ENCODE measurements at regions not wholly inside any gene's neighbourhood (a gene's known extent, or its start where the extent isn't known, plus 50 kb on each side); places are given as distances from the start of the nearest gene placed in this dataset.
"Not testable (repeated sequence)": the region's sequence is repeated elsewhere in the genome, so short reads cannot be mapped to it uniquely, and the experiment has no call there.

DNA sequence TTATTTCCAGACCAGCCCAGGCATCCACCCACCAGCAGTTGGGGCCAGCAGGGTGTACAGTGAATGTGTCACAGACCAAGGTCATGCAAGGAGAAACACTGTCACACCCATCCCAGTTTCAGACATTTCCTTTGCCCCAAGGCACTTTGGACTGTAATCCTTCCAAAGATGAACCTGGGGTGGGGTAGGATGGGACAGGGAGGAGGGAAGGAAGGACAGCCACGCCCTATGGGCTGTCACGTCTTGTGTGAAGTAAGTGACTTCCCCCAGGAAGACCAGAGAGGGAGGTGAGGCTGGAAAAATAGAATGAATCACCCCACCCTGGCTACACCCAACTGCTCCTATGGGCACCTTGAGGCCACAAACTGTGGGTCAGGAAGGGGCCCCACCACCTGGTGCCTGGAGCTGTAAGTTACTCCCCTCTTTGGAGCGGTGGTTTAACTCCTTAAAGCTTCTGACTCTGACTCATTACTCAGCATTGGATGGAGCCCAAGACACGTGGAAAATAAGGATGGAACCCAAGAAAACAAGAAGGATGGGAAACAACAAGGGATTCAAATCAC is 349.9 kb upstream of the KLF3 start:
- DNase-seq = no peak

DNA sequence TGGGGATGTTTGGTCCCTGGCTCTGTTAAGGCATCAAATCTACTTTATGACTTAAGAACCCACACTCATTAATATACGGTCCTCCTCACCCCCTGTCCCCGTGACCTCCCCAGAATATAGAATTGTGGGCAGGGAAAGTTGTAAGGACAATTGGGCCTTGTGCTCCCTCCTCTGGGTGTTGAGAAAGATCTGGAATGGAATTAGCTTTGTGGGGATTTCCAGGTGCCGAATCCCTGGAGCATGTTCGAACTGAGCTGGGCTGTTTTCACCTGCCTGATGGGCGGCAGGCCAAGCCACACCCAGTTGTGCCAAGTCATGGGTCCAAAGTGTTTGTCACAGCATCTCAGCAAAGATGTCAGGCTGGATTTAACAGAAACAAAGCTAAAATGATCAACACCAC is 349.3 kb upstream of the KLF3 start:
- peak; percentile 81 for DNase-seq

DNA sequence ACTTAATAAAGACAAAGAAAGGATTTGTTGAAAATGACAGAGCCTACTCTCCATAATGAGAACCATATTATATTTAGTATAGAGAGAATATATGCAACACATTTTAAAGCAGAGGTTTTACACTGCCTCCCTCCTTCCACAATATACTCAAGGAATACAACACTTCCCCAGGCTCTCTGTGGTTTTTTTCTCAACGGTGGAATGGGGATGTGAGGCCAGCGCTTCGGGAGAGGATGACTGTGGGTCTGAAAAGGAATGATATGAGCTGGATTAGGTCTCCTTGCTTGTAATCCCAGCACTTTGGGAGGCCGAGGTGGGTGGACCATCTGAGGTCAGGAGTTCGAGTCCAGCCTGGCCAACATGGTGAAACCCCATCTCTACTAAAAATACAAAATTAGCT is 348.7 kb upstream of the KLF3 start:
- DNase-seq = no peak

DNA sequence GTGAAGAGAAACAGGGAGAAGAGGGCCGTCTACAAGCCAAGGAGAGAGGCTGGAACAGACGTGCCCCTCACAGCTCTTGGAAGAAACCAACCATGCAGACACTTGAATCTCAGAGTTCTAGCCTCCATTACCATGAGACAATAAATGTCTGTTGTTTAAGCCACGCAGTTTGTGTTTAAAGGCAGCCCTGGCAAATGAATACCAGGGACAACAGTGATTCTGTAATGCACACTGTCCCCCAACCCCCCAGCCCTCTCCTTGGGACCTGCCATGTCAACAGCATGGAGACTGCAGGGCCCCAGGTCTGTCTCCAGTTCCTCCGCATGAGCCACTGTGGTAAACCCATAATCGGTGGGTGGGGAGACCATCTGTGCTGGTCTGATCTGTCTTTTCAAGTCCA is 348.0 kb upstream of the KLF3 start:
- DNase-seq = no peak

DNA sequence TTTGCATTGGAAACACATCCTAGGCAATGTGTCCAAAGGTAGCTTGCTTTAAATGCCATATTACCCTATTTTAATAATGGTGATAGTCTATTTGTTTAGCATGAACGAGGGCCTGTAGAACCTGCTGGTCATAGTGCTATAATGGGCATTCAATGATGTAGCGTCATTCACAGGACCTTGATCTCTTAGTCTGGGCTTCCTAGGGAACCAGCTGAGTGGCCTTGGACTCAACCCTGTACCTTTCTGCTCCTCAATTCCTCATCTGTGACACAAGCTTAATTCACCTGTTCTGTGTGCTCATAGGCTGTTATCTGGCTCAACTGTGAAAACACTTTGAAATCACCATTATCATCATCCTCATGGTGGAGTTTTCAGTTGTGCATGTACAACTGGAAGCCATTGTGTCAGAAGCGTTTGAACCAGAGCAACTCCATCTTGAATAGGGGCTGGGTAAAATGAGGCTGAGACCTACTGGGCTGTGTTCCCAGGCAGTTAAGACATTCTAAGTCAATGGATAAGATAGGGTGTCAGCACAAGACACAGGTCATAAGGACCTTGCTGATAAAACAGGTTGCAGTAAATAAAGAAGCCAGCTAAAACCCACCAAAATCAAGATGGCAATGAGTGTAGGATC is 346.8 kb upstream of the KLF3 start:
- DNase-seq = no peak

DNA sequence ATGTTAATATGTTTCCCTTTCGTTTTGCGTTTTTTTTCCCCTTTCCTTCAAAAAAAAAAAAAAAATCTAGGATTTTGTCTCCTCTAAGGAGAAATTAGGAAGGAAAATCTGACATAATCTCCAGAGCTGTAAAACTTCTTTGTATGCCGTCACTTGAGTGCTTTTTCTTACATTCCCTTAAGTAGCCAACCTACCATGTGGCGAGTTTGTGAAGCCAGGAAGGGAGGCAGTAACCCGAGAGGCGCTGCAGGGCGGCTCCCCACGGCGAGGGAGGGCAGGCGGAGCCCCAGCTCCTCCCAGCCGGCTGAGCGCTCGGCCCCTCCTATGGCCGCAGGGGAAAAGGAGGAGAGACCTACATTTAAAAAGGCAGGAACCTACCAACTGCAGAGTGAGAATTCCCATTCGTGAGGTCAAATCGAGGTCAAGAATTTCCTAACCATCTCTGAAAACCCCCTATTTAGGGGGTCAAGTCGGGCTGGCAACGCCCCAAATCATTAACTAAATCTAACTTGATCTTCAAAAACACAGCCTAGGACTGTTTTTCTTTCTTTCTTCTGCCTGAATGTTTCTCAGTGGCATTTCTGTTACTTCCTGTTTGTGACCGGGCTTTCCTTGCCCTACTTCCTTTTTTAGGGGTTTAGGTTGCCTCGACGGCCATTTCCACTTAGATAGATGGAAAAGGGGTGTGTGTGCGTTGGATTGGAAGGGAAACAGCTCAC is 345.1 kb upstream of the KLF3 start:
- DNase-seq = peak; percentile 87

DNA sequence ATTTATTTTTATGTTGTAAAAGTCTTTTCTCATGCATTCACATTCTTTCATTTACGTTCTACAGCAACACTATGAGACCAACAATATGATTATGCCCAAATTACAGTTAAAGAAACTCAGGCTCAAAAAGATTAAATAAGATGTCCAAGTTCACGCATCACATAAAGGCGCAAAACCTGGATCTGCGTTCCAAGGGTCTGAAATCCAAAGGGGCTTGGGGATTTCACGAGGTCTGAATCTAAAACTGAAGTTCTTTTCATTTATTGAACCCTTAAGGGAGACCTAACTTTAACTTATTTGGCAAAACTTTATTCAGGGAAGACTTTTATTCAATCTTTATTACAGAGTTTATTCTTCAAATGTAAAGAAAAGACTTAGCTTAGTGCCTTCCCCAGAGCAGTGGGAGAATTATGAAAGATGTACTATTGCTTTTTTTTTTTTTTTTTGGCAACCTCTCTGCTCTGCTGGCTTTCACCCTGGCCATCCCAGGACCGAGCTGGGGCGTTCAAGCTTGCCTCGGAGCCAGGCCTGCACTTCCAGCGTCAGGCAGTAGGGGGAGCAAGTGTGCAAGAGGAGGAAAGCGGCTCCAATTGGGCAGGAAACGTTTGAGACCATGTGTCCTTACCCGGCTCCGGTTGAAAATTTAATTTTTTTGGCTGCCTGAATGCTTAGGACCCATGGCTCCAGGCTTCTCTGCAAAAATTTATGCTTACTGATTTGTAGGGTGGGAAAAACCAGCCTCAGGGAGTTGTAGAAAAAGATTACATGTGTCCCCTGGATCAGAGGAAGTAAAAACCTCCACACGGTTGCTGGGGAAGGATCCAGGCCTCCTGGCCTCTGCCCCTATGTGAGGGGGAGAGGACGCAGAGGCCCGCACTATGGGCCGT is 344.3 kb upstream of the KLF3 start:
- peak; percentile 81 for DNase-seq

DNA sequence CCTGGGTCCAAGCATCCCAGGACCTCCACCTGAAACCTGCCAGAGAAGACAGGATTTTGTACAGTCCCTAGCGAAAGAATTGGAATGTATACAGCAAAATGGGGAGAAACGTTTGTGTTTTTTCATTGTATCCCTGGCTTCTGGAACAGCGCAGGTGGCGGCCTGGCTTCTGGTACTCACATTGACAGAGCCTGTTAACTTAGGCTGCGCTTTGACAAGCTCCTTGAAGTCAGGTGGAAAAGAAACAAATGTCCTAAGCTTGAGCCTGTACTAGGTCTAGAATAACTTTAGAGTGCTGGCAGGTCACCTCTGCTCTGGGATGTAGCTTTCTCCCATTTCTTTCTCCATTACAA is 343.7 kb upstream of the KLF3 start:
- DNase-seq = no peak

DNA sequence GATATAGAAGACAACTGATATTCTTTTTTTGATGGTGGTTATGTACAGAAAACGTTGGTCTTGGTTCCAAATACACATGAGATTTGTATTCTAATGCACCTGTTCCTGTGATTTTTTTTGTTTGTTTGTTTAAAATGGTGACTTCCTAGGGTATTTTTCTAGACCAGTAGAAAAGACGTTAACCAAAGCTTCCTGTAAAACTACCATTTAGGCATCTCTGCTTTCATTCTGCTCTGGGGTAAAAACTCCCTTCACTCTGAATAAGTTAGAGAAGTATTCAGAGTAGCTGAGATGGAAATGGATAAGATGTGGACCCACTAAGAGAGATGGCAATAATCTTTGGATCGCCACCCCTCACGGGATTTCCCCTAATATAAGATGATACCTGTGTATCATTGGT is 343.2 kb upstream of the KLF3 start:
- no peak for DNase-seq

DNA sequence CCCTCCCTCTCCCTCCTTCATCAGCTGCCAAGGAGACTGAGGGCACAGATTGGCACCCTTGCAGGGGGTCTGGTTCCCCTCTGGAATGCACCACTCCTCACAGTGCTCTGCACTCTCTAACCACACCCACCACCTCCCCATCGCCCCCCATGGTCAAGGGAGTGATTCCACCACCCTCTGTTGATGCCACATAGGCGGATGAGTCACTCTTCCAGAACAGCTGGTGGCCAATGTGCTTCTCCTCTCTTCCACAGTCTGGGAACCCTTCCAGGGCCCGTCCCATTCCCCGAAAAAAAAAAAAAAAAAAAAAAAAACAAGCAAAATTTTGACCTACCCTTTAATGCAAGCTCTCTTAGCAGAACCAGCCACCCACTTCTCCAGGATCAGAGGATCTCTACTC is 341.3 kb upstream of the KLF3 start:
- DNase-seq = no peak

DNA sequence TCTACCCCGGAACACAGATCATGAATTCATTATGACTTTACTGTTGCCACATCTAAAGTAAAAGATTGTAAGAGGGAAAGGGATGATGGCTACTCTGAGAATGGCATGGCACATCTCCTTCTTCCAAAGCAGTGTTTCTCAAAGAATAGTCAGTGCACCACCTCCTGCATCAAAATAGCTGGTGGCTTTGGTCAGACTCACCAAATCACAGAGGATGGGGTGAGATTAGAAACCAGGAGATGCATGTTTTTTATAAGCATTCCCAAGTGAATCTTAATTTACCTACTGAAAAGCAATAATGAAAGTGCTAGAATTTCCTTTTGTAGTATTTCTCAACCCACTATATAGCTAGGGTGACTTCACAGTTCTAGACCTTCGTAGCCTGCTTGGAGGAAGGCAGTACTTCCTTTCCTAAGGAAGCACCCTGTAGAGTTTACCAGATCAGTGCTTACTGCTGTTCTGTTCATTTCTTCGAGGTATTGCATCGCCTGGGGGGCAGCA is 340.8 kb upstream of the KLF3 start:
- no peak for DNase-seq

DNA sequence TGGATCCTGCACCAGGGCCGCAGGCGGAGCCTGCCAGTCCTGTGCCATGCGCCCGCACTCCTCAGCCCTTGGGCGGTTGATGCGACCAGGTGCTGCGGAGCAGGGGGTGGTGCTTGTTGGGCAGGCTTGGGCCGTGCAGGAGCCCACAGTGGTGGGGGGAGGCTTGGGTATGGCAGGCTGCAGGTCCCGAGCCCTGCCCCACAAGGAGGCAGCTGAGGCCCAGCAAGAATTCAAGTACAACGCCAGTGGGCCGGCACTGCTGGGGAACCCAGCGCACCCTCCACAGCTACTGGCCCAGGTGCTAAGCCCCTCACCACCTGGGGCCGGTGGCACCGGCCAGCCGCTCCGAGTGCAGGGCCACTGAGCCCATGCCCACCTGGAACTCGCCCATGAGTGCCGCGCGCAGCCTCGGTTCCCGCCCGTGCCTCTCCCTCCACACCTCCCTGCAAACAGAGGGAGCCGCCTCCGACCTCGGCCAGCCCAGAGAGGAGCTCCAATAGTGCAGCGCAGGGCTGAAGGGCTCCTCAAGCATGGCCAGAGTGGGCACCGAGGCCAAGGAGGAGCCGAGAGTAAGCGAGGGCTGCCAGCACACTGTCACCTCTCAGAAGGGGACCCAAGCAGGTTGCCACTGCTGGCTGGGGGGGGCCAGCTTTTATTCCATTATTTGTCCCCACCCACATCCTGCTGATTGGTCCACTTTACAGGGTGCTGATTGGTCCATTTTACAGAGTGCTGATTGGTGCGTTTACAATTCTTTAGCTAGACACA is 339.0 kb upstream of the KLF3 start:
- DNase-seq = no peak

DNA sequence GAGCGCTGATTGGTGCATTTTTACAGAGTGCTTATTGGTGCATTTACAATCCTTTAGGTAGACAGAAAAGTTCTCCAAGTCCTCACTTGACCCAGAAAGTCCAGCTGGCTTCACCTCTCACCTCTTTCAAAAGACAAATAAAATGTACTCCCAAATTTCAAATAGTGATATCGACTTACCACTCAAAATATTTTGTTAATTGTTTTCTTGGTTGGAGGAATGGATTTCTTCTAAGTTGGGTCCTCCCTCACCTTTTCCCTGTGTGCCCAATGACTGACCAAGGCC is 338.4 kb upstream of the KLF3 start:
- DNase-seq = no peak

DNA sequence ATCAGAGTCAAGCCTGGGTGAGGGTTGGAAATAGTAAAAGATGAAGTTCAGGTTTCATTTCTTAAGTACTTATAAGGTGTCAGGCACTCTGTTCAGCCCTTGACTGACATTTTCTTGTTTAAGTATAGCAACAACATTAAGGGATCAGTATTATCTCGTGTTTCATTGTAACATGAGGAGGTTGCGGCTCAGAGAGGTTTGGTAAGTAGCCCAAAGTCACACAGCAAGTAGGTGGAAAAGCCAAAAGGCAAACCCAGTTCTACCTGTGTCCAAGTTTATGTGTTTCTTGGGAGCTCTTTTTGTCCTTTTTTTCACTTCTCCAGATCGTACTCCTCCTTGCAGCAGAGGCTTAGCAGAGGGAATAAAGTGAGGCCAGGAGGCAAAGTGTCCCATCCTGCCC is 337.5 kb upstream of the KLF3 start:
- DNase-seq = no peak

DNA sequence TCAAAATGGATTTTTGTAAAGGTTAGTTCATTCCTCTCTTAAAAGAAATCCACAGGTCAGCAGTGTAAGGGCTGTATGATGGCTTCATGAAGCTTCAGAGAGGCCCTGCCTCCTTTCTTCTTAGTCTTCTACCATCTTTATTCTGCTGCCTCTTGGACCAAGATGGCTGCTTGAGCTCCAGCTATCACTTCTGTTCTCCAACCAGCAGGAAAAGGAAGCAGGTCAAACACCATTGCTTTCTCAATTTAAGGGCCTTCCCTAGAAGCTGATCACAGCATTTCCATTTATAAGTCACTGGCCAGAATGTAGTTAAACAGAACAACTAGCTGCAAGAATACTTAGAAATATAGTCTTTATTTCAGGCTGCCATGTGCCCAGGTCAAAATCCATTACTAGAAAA is 336.8 kb upstream of the KLF3 start:
- DNase-seq = no peak

DNA sequence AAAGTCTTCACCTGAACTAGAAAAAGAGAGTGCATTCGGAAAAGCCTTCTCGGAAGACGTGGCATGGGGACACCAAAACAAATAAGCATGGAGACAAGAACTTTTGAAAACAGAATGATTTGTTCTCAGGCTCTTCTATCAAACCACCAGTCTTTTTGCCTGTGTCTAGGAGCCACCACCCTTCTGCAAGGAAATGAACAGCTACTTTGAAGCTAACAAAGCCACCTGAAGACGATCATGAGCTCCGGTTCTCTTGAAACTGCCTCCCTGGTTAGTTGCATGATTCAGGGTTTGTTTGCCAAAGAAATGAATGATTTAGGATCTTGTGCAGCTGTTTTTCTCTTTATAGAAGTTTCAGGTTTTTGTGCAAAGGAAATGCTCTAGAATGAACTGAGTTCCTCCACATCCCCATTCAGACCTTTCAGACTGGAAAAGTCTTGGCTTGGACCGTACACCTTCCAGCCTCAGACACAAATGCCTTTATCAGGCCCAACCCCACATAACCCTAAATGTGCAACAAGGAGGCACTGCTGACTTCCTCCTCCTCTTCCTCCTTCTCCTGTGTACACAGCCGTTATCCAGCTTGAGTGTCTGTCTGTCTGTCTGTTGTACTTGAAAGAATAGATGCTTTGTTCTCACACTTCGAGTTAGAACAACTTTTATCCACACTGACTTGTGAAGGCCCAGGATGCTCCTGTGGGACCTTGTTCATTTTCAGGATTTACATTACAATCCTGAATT is 334.8 kb upstream of the KLF3 start:
- DNase-seq = no peak

DNA sequence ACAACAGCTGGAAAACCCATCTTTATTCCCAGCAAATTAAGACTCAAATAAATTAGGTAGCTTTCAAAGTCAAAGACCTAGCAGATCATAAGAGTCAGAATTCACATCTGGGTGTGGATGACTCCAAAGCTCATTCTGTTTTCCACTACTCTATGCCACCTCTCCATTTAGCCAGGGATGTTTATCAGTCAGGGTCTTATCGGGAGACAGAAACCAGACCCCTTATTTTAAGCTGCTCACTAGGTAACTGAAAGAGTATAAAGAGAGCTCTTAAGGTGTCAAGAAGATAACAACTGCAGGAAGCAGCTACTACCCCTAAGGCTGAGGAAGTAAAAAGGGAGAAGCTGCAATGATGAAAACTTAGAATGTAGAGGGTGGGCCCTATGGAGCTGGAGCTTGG is 333.7 kb upstream of the KLF3 start:
- no peak for DNase-seq

DNA sequence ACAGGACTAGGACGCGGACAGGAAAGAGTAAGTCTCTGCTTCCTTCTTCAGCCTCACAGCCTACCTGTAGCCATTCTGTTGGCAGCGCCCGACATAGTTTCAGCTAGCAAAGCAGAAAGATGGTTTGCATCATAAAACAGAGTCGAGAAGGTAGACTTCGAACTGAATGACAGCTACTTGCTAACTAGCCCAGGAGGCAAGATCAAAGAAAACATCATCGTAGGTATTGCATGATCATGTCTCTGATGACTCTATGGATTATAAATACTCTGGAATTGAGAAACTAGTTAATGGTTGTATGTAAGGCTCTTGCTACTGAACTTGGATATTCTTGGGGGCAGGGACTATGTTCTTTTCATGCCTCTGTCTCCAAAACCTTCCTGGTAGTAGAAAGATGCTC is 333.1 kb upstream of the KLF3 start:
- DNase-seq = no peak

DNA sequence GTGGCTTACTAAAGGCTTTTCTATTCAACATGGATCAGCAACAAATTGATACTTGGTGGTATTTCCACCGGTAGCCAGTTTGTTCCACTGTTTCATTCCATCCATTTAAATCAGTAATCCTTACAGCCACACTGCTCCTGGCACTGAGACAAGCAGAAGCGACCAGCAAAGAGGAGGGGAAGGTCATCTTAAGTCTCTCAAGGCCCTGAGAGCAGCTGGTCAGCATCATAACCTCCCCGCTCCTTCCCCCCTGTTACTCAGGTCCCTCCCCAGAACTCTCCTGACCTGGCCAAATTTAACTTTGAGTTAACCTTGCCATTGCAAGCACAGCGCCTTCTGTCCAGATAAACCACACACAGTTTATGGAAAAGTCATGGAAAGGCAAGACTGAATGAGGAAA is 331.3 kb upstream of the KLF3 start:
- DNase-seq = no peak

DNA sequence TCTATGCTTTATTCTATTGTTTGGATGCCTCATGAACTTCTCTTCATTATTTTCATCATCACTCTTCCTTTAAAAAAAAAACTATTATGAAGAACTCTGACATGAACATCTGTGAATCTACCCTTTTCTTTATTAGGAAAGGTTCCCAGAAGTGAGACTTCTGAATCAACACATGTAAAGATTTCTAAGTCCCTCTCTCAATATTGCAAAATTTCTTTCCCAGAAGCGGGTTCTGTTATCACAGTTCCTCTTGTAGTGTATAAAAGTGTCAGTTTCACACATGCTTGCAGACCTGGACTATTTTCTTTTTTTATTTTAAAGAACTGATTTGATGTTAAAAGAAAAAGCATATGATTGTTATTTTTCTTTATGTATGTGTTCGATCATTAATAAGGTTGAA is 330.8 kb upstream of the KLF3 start:
- DNase-seq = no peak

DNA sequence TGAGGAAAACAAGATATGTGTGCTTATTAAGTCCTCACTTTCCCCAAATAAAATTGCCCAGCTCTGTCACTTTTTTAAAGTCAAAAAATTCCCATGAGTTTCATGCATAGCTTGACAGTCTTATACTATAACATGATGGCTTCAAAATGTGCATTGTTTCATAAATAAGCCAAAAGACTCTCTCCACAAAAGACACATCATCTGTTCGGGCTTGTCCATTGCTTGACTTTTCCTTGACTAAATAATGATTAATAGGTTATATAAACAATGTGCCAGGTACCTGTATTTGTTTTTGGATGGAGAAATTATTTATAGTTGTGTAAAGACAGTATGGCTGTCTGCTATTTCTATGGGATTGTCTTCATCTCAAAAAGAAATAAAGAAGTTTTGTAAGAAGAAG is 329.2 kb upstream of the KLF3 start:
- no peak for DNase-seq

DNA sequence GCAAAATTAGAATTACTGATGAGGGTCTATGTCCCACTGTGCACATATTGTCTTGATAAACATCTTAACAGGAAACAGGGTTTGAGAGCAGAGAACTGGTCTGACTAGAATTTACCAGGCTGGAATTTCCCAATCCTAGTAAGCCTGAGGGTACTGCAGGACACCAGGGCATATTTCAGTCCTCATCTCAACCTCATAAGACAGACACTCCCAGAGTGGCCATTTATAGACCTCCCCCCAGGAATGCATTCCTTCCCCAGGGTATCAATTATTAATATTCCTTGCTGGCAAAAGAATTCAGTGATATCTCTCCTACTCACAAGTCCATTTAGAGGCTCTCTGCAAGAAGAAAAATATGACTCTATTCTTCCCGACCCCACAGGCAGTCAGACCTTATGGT is 325.1 kb upstream of the KLF3 start:
- not testable (repeated sequence) for DNase-seq

Measured in NCI-H2029 treated with DMSO at 0.1 percent for 48 hours (cell line).